GM18517 (cell line): ENCODE measurements at regions not wholly inside any gene's neighbourhood (a gene's known extent, or its start where the extent isn't known, plus 50 kb on each side); places are given as distances from the start of the nearest gene placed in this dataset.
"Not testable (repeated sequence)": the region's sequence is repeated elsewhere in the genome, so short reads cannot be mapped to it uniquely, and the experiment has no call there.

Experiments used
- ATAC-seq: cut with Tn5 transposase; IDR thresholded peaks from one replicate; pipeline ENCODE4 v1.9.1; 2021; ENCODE audit warnings: mild to moderate bottlenecking, moderate library complexity; ENCODE audit not compliant: unreplicated experiment

- no peak for ATAC-seq
Measured at GRCh38 chr5:111836426-111836825, 79.4 kb upstream of the NREP start.

- no peak for ATAC-seq
Measured at GRCh38 chr5:111834926-111835599, 78.1 kb upstream of the NREP start.

DNA sequence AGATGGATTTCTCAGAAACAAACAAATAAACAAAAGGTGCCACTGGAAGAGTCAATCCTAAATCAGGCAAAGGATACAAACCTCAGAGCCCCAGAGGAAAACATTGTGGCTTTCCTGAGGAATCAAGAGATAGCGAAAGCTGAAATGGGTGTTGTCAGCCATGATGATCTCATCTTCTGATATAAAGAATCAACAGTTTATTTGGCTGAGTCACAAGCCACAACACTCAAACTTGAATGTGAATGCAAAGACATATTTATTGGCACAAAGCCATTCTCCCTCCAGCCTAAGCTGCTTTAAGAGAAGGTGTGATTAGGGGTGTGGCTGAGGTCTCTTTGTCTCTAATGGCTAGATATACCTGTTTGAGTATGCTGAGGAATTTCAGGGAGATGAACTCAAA is 73.3 kb upstream of the NREP start:
- ATAC-seq: no peak

- no peak for ATAC-seq
Measured at GRCh38 chr5:111829701-111830100, 72.7 kb upstream of the NREP start.

DNA sequence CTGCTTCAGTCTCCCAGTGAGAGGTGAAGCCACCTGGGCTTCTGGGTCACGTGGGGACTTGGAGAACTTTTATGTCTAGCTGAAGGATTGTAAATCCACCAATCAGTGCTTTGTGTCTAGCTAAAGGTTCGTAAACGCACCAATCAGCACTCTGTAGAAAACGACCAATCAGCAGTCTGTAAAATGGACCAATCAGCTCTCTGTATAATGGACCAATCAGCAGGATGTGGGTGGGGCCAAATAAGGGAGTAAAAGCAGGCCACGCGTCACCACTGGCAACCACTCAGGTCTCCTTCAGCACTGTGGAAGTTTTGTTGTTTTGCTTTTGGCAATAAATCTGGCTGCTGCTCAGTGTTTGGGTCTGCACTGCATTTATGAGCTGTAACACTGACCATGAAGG is 69.1 kb upstream of the NREP start:
- ATAC-seq: no peak

DNA sequence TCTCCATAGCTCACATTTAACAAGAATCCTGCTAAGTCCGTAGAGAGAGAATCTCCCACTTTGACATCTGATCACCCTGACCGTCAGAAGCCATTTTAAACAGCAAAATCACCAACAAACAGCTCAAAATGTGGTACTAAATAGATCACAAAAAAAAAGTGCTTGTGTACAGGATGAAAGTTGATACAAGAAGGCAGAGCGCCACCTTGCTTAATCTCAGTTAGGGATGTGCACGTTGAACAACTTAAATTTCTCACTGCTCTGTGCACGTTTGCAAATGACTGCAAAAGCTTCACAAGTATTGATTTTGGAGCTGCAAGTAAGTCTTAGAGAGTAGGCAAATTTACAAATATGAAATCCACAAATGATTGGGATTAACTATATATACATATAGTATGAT is 63.1 kb upstream of the NREP start:
- no peak for ATAC-seq

DNA sequence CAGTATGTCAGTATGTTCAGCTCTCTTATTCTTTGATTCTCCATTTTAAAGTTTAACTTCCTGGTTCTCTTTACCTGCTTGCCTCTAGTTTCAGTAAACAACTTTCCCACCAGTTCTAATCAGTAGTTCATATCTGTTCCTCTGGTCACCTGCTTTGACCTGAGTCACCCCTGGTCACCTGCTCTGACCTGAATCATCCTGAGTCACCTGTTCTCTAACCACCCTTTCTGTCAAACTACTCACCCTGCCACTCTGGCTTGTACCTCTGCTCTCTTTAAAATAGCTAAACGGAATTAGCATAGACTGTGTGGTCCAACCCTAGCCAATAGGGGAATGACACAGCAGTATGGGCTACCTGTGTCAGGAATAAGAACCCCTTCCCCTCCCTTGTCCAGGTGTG is 62.0 kb upstream of the NREP start:
- ATAC-seq: not testable (repeated sequence)

- ATAC-seq: no peak
Measured at GRCh38 chr5:111813537-111813936, 56.5 kb upstream of the NREP start.

- no peak for ATAC-seq
Measured at GRCh38 chr5:111810112-111810511, 53.1 kb upstream of the NREP start.
